ENCODE measurements at regions not wholly inside any gene's neighbourhood (a gene's known extent, or its start where the extent isn't known, plus 50 kb on each side); places are given as distances from the start of the nearest gene placed in this dataset.

- TF ChIP-seq CTCF (IDR thresholded peaks at IDR 0.05; ENCODE audit: poor library complexity) (no peak), EZH2 (IDR thresholded peaks at IDR 0.05; ENCODE audit: borderline replicate concordance) (no peak)
These were observed 196.1 kb downstream of the TBX5 start for GRCh38 chr12:114209861-114210260.

Data from hepatocyte (in vitro differentiated cells).